DOHH2 (cell line): ENCODE measurements at regions not wholly inside any gene's neighbourhood (a gene's known extent, or its start where the extent isn't known, plus 50 kb on each side); places are given as distances from the start of the nearest gene placed in this dataset.
"Not testable (repeated sequence)": the region's sequence is repeated elsewhere in the genome, so short reads cannot be mapped to it uniquely, and the experiment has no call there.

Experiments
- H3F3A ChIP-seq: fragments of 200-600 bp; sonication (generic), shearing (Covaris generic); 2 replicates; pipeline ENCODE4 v1.6.0; 2016; ENCODE audit warnings: antibody characterized with exemption, mild to moderate bottlenecking; ENCODE audit not compliant: control insufficient read depth, insufficient read depth
- H3K27ac ChIP-seq: fragments of 200-600 bp; sonication (generic); 2 replicates; pipeline ENCODE4 v1.5.1; 2014; ENCODE audit warnings: low read depth, mild to moderate bottlenecking, low read length, moderate library complexity
- H3K27me3 ChIP-seq: fragments of 200-600 bp; sonication (generic); 2 replicates; pipeline ENCODE4 v1.6.1; 2014; ENCODE audit warnings: mild to moderate bottlenecking, low read length, mixed read lengths; ENCODE audit not compliant: control insufficient read depth
- H3K36me3 ChIP-seq: fragments of 200-600 bp; sonication (generic); 2 replicates; pipeline ENCODE4 v1.6.1; 2014; ENCODE audit warnings: mild to moderate bottlenecking, low read length, moderate library complexity, mixed read lengths; ENCODE audit not compliant: control insufficient read depth
- H3K4me1 ChIP-seq: fragments of 200-600 bp; sonication (generic); 2 replicates; pipeline ENCODE4 v1.6.1; 2014; ENCODE audit warnings: mild to moderate bottlenecking, low read length, mixed read lengths; ENCODE audit not compliant: control insufficient read depth
- H3K4me2 ChIP-seq: fragments of 200-600 bp; sonication (generic); 2 replicates; pipeline ENCODE4 v1.6.0; 2014; ENCODE audit warnings: mild to moderate bottlenecking, low read length, moderate library complexity
- H3K4me3 ChIP-seq: fragments of 200-600 bp; sonication (generic); 2 replicates; pipeline ENCODE4 v1.5.1; 2014; ENCODE audit warnings: mild to moderate bottlenecking, low read length, mixed read lengths
- H3K79me2 ChIP-seq: fragments of 200-600 bp; sonication (generic); 2 replicates; pipeline ENCODE4 v1.6.1; 2014; ENCODE audit warnings: mild to moderate bottlenecking, low read length, mixed read lengths; ENCODE audit not compliant: control insufficient read depth
- H3K9me2 ChIP-seq: fragments of 200-600 bp; sonication (generic); replicated peaks from 2 replicates; pipeline ENCODE4 v1.6.1; 2014; ENCODE audit warnings: mild to moderate bottlenecking, low read length, mixed read lengths; ENCODE audit not compliant: control insufficient read depth
- H3K9me3 ChIP-seq: fragments of 200-600 bp; sonication (generic); 2 replicates; pipeline ENCODE4 v1.6.1; 2014; ENCODE audit warnings: antibody characterized with exemption, low read length, mixed read lengths; ENCODE audit not compliant: control insufficient read depth, insufficient read depth
- H4K20me1 ChIP-seq: fragments of 200-600 bp; sonication (generic); 2 replicates; pipeline ENCODE4 v1.6.0; 2014; ENCODE audit warnings: low read depth, mild to moderate bottlenecking, antibody characterized with exemption, low read length, moderate library complexity; ENCODE audit not compliant: control insufficient read depth, insufficient read depth
- CTCF ChIP-seq: fragments of 200-600 bp; sonication (generic); IDR thresholded peaks from one replicate; pipeline ENCODE4 v1.5.1; 2014; ENCODE audit warnings: antibody characterized with exemption, mild to moderate bottlenecking, low read depth, low read length; ENCODE audit not compliant: poor library complexity, severe bottlenecking
- EZH2phosphoT487 ChIP-seq: fragments of 200-600 bp; sonication (generic); IDR thresholded peaks from 2 replicates; pipeline ENCODE4 v1.6.1; 2017; ENCODE audit warnings: borderline replicate concordance, mild to moderate bottlenecking, antibody characterized with exemption, low read length, moderate library complexity, mixed read lengths

- H3K36me3 ChIP-seq: no peaks in the 10 kb centered on the region
- H3F3A ChIP-seq: no peaks in the 10 kb centered on the region
- no peaks in the 10 kb centered on the region for H3K9me2 ChIP-seq
- no peaks in the 10 kb centered on the region for H4K20me1 ChIP-seq
- H3K4me1 ChIP-seq: no peaks in the 10 kb centered on the region
- TF ChIP-seq CTCF (no peak), EZH2phosphoT487 (no peak)
- H3K4me2 ChIP-seq: no peak overlapping the region
- H3K79me2 ChIP-seq: no peaks in the 10 kb centered on the region
- H3K9me3 ChIP-seq: no peaks in the 10 kb centered on the region
- no peaks in the 10 kb centered on the region for H3K27me3 ChIP-seq
- H3K27ac ChIP-seq: no peak overlapping the region
- H3K4me3 ChIP-seq: no peak overlapping the region
These were observed 718.5 kb downstream of the SMARCA1 start for GRCh38 chrX:128804828-128805227.

- H3K9me3 ChIP-seq: no peaks in the 10 kb centered on the region
- no peak overlapping the region for H3K4me2 ChIP-seq
These were observed 723.2 kb downstream of the SMARCA1 start for GRCh38 chrX:128800138-128800537.

GRCh38 chrX:128783139-128783538, 730.9 kb upstream of the ACTRT1 start:
- not testable (repeated sequence) for H3K9me3 ChIP-seq, H3F3A ChIP-seq, H3K27me3 ChIP-seq, H3K36me3 ChIP-seq, H3K4me3 ChIP-seq, H3K9me2 ChIP-seq, H4K20me1 ChIP-seq, H3K79me2 ChIP-seq, H3K4me1 ChIP-seq, H3K4me2 ChIP-seq, H3K27ac ChIP-seq

More at GRCh38 chrX:128800138-128800537, 723.2 kb downstream of the SMARCA1 start:
- Histone ChIP-seq H3K4me1 (no peaks in the 10 kb centered on the region), H3K27me3 (no peaks in the 10 kb centered on the region), H4K20me1 (no peaks in the 10 kb centered on the region), H3K79me2 (no peaks in the 10 kb centered on the region), H3K4me3 (no peak overlapping the region), H3K9me2 (no peaks in the 10 kb centered on the region), H3K27ac (no peak overlapping the region), H3K36me3 (no peaks in the 10 kb centered on the region), H3F3A (no peaks in the 10 kb centered on the region)
- TF ChIP-seq CTCF (peak; percentile 40), EZH2phosphoT487 (no peak)

- Histone ChIP-seq H3K9me3 (no peaks in the 10 kb centered on the region), H3K4me1 (no peaks in the 10 kb centered on the region), H3K79me2 (no peaks in the 10 kb centered on the region), H3K36me3 (no peaks in the 10 kb centered on the region), H3F3A (no peaks in the 10 kb centered on the region), H3K4me3 (no peak overlapping the region), H3K27ac (no peak overlapping the region), H3K27me3 (no peaks in the 10 kb centered on the region), H4K20me1 (no peaks in the 10 kb centered on the region), H3K9me2 (no peaks in the 10 kb centered on the region), H3K4me2 (no peak overlapping the region)
- TF ChIP-seq CTCF (no peak), EZH2phosphoT487 (no peak)
These were observed 729.3 kb upstream of the ACTRT1 start for GRCh38 chrX:128781506-128781905.
